DMS153 treated with DMSO at 0.1 percent for 48 hours (cell line): ENCODE measurements at regions not wholly inside any gene's neighbourhood (a gene's known extent, or its start where the extent isn't known, plus 50 kb on each side); places are given as distances from the start of the nearest gene placed in this dataset.

Experiments
- DNase-seq: peaks from one replicate; lab custom pipeline; 2025; ENCODE audit not compliant: unreplicated experiment; lab: John Stamatoyannopoulos, UW

DNA sequence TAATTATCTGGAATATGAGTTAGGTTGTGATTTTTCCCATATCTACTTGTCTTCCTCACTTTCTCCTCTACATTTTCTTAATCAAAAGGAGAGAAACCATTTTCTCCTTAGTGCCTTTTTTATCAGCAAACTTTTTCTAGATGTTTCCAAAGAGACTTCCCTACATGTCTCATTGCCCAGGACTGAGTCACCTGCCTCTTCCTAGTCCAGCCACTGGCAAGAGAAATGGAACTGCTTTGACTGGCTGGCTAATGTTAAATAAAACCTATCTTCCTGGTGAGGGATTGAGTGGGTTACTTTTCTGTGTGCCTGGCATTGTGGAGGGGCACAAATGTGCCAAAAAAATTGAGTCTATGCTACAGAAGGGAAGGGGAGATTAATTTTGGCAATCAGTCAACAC is 52.1 kb upstream of the CD5L start:
- no peak for DNase-seq

GRCh38 chr1:157894613-157895165 is 53.1 kb upstream of the CD5L start:
- DNase-seq, result no peak

DNA sequence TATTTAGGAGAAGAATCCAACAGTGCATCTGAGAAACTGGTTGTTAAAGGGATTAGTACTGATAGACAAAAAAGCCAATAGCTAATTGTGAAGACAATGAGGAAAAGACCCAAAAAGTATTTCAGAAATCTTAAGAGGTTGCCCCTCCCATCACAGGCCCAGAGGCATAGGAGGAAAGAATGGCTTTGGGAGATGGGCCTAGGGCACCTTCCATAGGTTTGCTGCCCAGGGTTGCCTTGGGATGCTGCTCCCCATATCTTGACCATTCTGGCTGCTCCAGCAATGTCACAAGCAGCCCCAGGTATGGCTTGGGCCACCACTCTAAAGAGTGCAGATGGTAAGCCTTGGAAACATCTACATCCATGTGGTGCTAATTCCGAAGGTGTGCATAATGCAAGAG is 68.7 kb upstream of the CD5L start:
- DNase-seq, result no peak

- no peak for DNase-seq
Observed at GRCh38 chr1:157915859-157916258, 74.3 kb upstream of the CD5L start.

DNA sequence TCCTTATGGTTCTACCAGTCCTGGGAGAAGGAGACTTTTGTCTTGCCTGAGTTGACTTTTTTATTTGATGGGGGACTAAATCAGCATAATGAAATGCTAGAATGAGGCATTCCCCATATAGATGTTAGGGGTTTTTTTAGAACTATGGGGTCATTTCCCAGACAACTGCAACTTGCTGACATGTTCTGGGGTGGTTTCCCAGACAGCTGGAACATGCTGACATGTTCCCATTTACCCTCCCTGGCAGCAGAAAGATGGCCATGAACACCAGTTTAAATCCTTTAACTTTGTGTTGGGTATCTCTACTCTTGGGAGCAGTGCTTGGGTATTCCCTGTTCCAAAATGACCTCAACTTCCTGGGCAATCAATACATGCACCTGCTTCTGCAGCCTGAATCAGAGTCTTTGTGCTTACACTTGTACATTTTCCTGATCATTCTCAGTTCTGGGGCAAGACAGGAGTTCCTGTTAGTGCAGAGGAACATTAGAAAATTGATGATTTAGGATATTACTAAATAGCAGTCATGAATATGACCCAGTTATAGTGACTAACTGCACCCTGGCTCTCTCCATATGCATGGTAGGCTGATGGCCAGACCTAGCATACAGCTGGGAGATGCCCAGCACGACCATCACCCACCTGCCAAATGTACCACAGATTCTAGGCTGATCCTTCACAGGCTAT is 75.4 kb upstream of the CD5L start:
- no peak for DNase-seq

GRCh38 chr1:157920748-157921147 is 72.7 kb upstream of the KIRREL1 start:
- no peak for DNase-seq

- DNase-seq, result peak; percentile 27
Observed at GRCh38 chr1:157925419-157926166, 67.9 kb upstream of the KIRREL1 start.

DNA sequence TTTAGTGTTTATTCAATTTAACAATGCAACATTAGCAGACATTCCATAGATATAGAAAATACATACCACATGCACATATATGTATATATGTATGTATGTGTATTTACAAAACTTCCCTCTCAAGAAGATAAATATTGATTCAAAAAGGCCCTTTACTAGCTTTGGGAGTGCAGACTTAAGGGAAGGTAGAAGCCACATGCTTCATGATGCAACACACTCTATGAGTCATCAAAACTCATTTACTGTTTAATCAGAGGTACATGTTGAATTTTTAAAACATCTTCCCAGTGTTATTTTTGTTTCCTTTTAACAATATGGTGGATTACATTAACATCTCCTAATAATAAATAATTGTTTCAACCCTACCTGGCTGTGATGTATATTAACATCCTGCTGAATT is 61.4 kb upstream of the KIRREL1 start:
- DNase-seq, result no peak

GRCh38 chr1:157937744-157938143 is 55.7 kb upstream of the KIRREL1 start:
- DNase-seq, result no peak

- DNase-seq, result no peak
Observed at GRCh38 chr1:157941939-157942338, 51.5 kb upstream of the KIRREL1 start.
